ENCODE measurements at regions not wholly inside any gene's neighbourhood (a gene's known extent, or its start where the extent isn't known, plus 50 kb on each side); places are given as distances from the start of the nearest gene placed in this dataset.

- TF ChIP-seq FOSL2 (IDR thresholded peaks at IDR 0.05): no peak
- no peak for TF ChIP-seq FOSL2 (CRISPR knock-in tag; IDR thresholded peaks at IDR 0.05)
- no peak for TF ChIP-seq MAX (IDR thresholded peaks at IDR 0.05)
- TF ChIP-seq EP300 (IDR thresholded peaks at IDR 0.05): no peak
- no peak for TF ChIP-seq USF2 (IDR thresholded peaks at IDR 0.05)
- no peak for TF ChIP-seq REST (IDR thresholded peaks at IDR 0.05)
- TF ChIP-seq POLR2A (IDR thresholded peaks at IDR 0.05; ENCODE audit: low read length): no peak
Measured at GRCh38 chr19:28886708-28887107, 326.2 kb downstream of the UQCRFS1 start.

Measured in A549 (cell line).